ENCODE measurements at regions not wholly inside any gene's neighbourhood (a gene's known extent, or its start where the extent isn't known, plus 50 kb on each side); places are given as distances from the start of the nearest gene placed in this dataset.

DNA sequence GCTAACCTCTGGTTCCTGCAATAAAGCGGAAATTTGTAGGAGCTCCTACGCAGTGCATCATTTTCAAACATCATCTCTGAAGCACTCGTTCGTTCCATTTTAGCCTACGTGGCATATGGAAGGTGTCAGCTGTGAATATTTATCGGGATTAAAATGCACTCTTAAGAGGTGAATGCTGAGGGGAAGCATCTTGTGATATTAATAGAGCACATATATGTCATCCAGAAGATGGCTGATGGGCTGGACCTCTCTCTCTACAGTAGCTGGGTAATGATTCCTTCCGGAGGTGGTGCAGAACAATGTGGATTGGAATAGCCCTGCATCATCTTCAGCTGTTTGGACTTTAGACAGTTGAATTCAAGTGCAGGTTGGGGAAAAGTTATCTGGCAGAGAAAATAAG, 478.7 kb downstream of the DMAC1 start:
- Histone ChIP-seq H2BK15ac (ENCODE audit: low read length) (no peak overlapping the region), H3K9me3 (ENCODE audit: insufficient read depth in 2 of 2, low read depth in 1 of 2, low read length in 1 of 2) (no peaks in the 10 kb centered on the region), H3K14ac (ENCODE audit: insufficient read length) (no peak overlapping the region), H4K8ac (ENCODE audit: extremely low read depth, insufficient read depth, low read length) (no peak overlapping the region), H4K91ac (replicated peaks; ENCODE audit: insufficient read length, low read length) (no peak overlapping the region), H3K36me3 (ENCODE audit: control insufficient read depth in 2 of 4, insufficient read depth in 4 of 4, low read length in 3 of 4) (no peaks in the 10 kb centered on the region), H3K27me3 (replicated peaks in 1 of 4; ENCODE audit: control insufficient read depth in 3 of 4, extremely low read depth in 1 of 4, insufficient read depth in 3 of 4, low read length in 3 of 4) (no peaks in the 10 kb centered on the region), H3K4me2 (ENCODE audit: insufficient read depth in 1 of 2, low read depth in 2 of 2, low read length in 2 of 2) (no peak overlapping the region), H3K4ac (replicated peaks; ENCODE audit: insufficient read length, low read depth, low read length) (no peak overlapping the region), H3K9ac (replicated peaks in 1 of 4; ENCODE audit: extremely low read depth in 1 of 4, low read depth in 3 of 4, low read length in 3 of 4) (no peak overlapping the region), H3K79me1 (ENCODE audit: low read depth, low read length) (no peaks in the 10 kb centered on the region), H3K4me3 (ENCODE audit: extremely low read depth in 1 of 4, insufficient read depth in 2 of 4, low read depth in 3 of 4, low read length in 4 of 4) (no peak overlapping the region), H3K79me2 (ENCODE audit: control insufficient read depth in 1 of 2, insufficient read depth in 2 of 2, low read length in 2 of 2) (no peaks in the 10 kb centered on the region), H3K4me1 (replicated peaks in 1 of 4; ENCODE audit: control insufficient read depth in 3 of 4, insufficient read depth in 4 of 4, low read length in 3 of 4) (peaks cover 0 to 5% (median 0%) of the 10 kb centered on the region in 4 experiments; a peak in 3 of 7 replicates), H4K5ac (ENCODE audit: insufficient read length, low read depth, low read length) (no peak overlapping the region), H2BK20ac (ENCODE audit: low read length) (no peak overlapping the region), H3K27ac (ENCODE audit: low read depth, low read length) (no peak overlapping the region), H3K23me2 (ENCODE audit: low read depth, low read length) (no peaks in the 10 kb centered on the region), H2BK5ac (ENCODE audit: low read depth, low read length) (no peak overlapping the region), H3K18ac (ENCODE audit: extremely low read depth, low read length) (no peak overlapping the region), H3K23ac (ENCODE audit: insufficient read length) (no peak overlapping the region), H2BK120ac (replicated peaks; ENCODE audit: low read depth, low read length) (no peak overlapping the region), H4K20me1 (replicated peaks in 1 of 2; ENCODE audit: control insufficient read depth in 1 of 2, insufficient read depth in 2 of 2, low read length in 2 of 2) (no peaks in the 10 kb centered on the region), H3K56ac (replicated peaks; ENCODE audit: insufficient read length, low read depth, low read length) (no peak overlapping the region), H2AFZ (ENCODE audit: low read length) (no peak overlapping the region), H2BK12ac (ENCODE audit: low read depth, low read length) (no peak overlapping the region), H2AK5ac (ENCODE audit: low read depth, low read length) (no peak overlapping the region)
- DNase-seq (ENCODE audit: low read depth in 1 of 2, low spot score in 2 of 2) (no peak), FAIRE-seq (no peak)
- 99% methylated on average over 7 of the region's 7 CpGs; no CpG with 5 or more reads in 1 of the 2 experiments for WGBS, 2 experiments (ENCODE audit: extremely low coverage in 1 of 2, insufficient coverage in 1 of 2, insufficient read length in 1 of 2, insufficient replicate concordance in 2 of 2, low coverage in 1 of 2, low lambda C conversion rate in 2 of 2, missing lambda C conversion rate in 1 of 2)
- TF ChIP-seq SP2 (IDR thresholded peaks at IDR 0.05; ENCODE audit: low read length) (no peak), SAP30 (IDR thresholded peaks at IDR 0.05; ENCODE audit: insufficient read depth, insufficient replicate concordance, low read length) (no peak), SIRT6 (IDR thresholded peaks at IDR 0.05; ENCODE audit: low read length) (no peak), POLR2A (IDR thresholded peaks at IDR 0.05; ENCODE audit: control extremely low read depth in 1 of 2, low read depth in 2 of 2, low read length in 2 of 2) (no peak), HDAC2 (IDR thresholded peaks at IDR 0.05; ENCODE audit: borderline replicate concordance in 1 of 2, low read depth in 2 of 2, low read length in 2 of 2) (no peak), BACH1 (IDR thresholded peaks at IDR 0.05; ENCODE audit: low read length) (no peak), TCF12 (IDR thresholded peaks at IDR 0.05; ENCODE audit: low read depth, low read length) (no peak), POLR2AphosphoS5 (IDR thresholded peaks at IDR 0.05; ENCODE audit: low read depth, low read length) (no peak), NRF1 (IDR thresholded peaks at IDR 0.05; ENCODE audit: low read depth, low read length) (no peak), RXRA (IDR thresholded peaks at IDR 0.05; ENCODE audit: insufficient read depth, low read depth, low read length) (no peak)
- CTCF ChIA-PET (ENCODE audit: partially characterized antibody): interaction anchor here (0.5 to 2.2 kb wide), 4 partner anchors 39 to 767 kb away, joined by 3 to 9 read pairs (median 4); no protein-coding TSS in a partner anchor
- POLR2A ChIA-PET (ENCODE audit: partially characterized antibody): no interaction called here

Measured in H1 (cell line).